H1 (cell line): ENCODE measurements at regions not wholly inside any gene's neighbourhood (a gene's known extent, or its start where the extent isn't known, plus 50 kb on each side); places are given as distances from the start of the nearest gene placed in this dataset.

Experiments used
- CTCF ChIA-PET: fragments of 300-600 bp; sonication (Branson Sonifier 250); formaldehyde crosslinking; loops from one replicate; lab custom pipeline; 2021; ENCODE audit not compliant: partially characterized antibody; lab: Charles Lee
- POLR2A ChIA-PET: fragments of 300-600 bp; sonication (Branson Sonifier 250); formaldehyde crosslinking; loops from one replicate; lab custom pipeline; 2021; ENCODE audit warnings: inconsistent platforms; ENCODE audit not compliant: partially characterized antibody; lab: Charles Lee
- DNase-seq, 2 experiments: peaks; one replicate each; pipeline versions ENCODE4 v3.0.0 to v3.0.0-alpha.2; 2010 to 2022; ENCODE audit warnings: low spot score in 2 of 2, low read depth in 1 of 2, mixed read lengths in 1 of 2
- FAIRE-seq: peaks from 2 replicates; lab custom pipeline; 2011; peaks lifted over from hg19 to GRCh38; lab: Jason Lieb, UNC
- H2AFZ ChIP-seq: 2 replicates; pipeline ENCODE4 v1.8.1; 2012; ENCODE audit warnings: low read length, inconsistent platforms
- H2AK5ac ChIP-seq: 2 replicates; pipeline ENCODE4 v1.6.1; 2013; ENCODE audit warnings: low read depth, low read length
- H2BK120ac ChIP-seq: replicated peaks from 2 replicates; pipeline ENCODE3; 2013; ENCODE audit warnings: low read depth, low read length, inconsistent platforms
- H2BK12ac ChIP-seq: 2 replicates; pipeline ENCODE4 v1.6.1; 2013; ENCODE audit warnings: low read depth, low read length
- H2BK15ac ChIP-seq: 2 replicates; pipeline ENCODE4 v1.6.1; 2013; ENCODE audit warnings: low read length
- H2BK20ac ChIP-seq: 2 replicates; pipeline ENCODE4 v1.6.1; 2013; ENCODE audit warnings: low read length
- H2BK5ac ChIP-seq: 2 replicates; pipeline ENCODE4 v1.6.1; 2013; ENCODE audit warnings: low read depth, low read length
- H3K14ac ChIP-seq: 2 replicates; pipeline ENCODE4 v1.6.1; 2013; ENCODE audit warnings: inconsistent platforms; ENCODE audit not compliant: insufficient read length
- H3K18ac ChIP-seq: 2 replicates; pipeline ENCODE4 v1.6.1; 2013; ENCODE audit warnings: low read length; ENCODE audit errors: extremely low read depth
- H3K23ac ChIP-seq: 2 replicates; pipeline ENCODE4 v1.6.1; 2013; ENCODE audit warnings: inconsistent platforms; ENCODE audit not compliant: insufficient read length
- H3K23me2 ChIP-seq: 2 replicates; pipeline ENCODE4 v1.6.1; 2013; ENCODE audit warnings: low read depth, low read length
- H3K27ac ChIP-seq: 2 replicates; pipeline ENCODE4 v1.6.1; 2011; ENCODE audit warnings: low read depth, low read length, inconsistent platforms
- H3K27me3 ChIP-seq, 4 experiments: replicated peaks in 1 of 4; 1 replicate in 1 of 4; 2 replicates in 3 of 4; pipeline versions ENCODE4 v1.6.1 to v1.8.1; 2011 to 2013; ENCODE audit warnings: low read length in 3 of 4, mild to moderate bottlenecking in 3 of 4, inconsistent platforms in 2 of 4, mixed read lengths in 2 of 4, moderate library complexity in 1 of 4; ENCODE audit not compliant: control insufficient read depth in 3 of 4, insufficient read depth in 3 of 4; ENCODE audit errors: extremely low read depth in 1 of 4
- H3K36me3 ChIP-seq, 4 experiments: 2 replicates each; pipeline versions ENCODE4 v1.6.1 to v1.8.1; 2011 to 2013; ENCODE audit warnings: mild to moderate bottlenecking in 4 of 4, low read length in 3 of 4, moderate library complexity in 2 of 4, control low read depth in 1 of 4, inconsistent platforms in 1 of 4; ENCODE audit not compliant: insufficient read depth in 4 of 4, control insufficient read depth in 2 of 4
- H3K4ac ChIP-seq: replicated peaks from 2 replicates; pipeline ENCODE3; 2013; ENCODE audit warnings: low read length, low read depth, mixed read lengths, inconsistent platforms; ENCODE audit not compliant: insufficient read length
- H3K4me1 ChIP-seq, 4 experiments: replicated peaks in 1 of 4; 1 replicate in 1 of 4; 2 replicates in 3 of 4; pipeline versions ENCODE4 v1.6.1 to v1.8.1; 2011 to 2013; ENCODE audit warnings: low read length in 3 of 4, inconsistent platforms in 2 of 4, mixed read lengths in 1 of 4; ENCODE audit not compliant: insufficient read depth in 4 of 4, control insufficient read depth in 3 of 4
- H3K4me2 ChIP-seq, 2 experiments: 2 replicates each; pipeline versions ENCODE4 v1.6.1 to v1.8.1; 2011 to 2013; ENCODE audit warnings: low read depth in 2 of 2, low read length in 2 of 2, control low read depth in 1 of 2, inconsistent platforms in 1 of 2, mild to moderate bottlenecking in 1 of 2; ENCODE audit not compliant: insufficient read depth in 1 of 2
- H3K4me3 ChIP-seq, 4 experiments: fragments of 200-600, 300-600 bp in 1 of 4; sonication (generic), shearing (Covaris generic), sonication (Bioruptor Twin) in 1 of 4; 2 replicates each; pipeline versions ENCODE4 v1.5.1 to v1.8.1; 2011 to 2016; ENCODE audit warnings: low read length in 4 of 4, low read depth in 3 of 4, control low read depth in 2 of 4, inconsistent platforms in 2 of 4, mild to moderate bottlenecking in 2 of 4, mixed read lengths in 1 of 4, moderate library complexity in 1 of 4; ENCODE audit not compliant: insufficient read depth in 2 of 4; ENCODE audit errors: extremely low read depth in 1 of 4
- H3K56ac ChIP-seq: replicated peaks from 2 replicates; pipeline ENCODE3; 2013; ENCODE audit warnings: low read depth, mild to moderate bottlenecking, mixed read lengths, low read length, inconsistent platforms; ENCODE audit not compliant: insufficient read length
- H3K79me1 ChIP-seq: 2 replicates; pipeline ENCODE4 v1.6.1; 2013; ENCODE audit warnings: low read depth, low read length, control low read depth
- H3K79me2 ChIP-seq, 2 experiments: 2 replicates each; pipeline versions ENCODE4 v1.6.1 to v1.8.1; 2012 to 2013; ENCODE audit warnings: low read length in 2 of 2, mild to moderate bottlenecking in 2 of 2, inconsistent platforms in 1 of 2; ENCODE audit not compliant: insufficient read depth in 2 of 2, control insufficient read depth in 1 of 2
- H3K9ac ChIP-seq, 4 experiments: replicated peaks in 1 of 4; 1 replicate in 1 of 4; 2 replicates in 3 of 4; pipeline versions ENCODE4 v1.6.1 to v1.8.1; 2011 to 2013; ENCODE audit warnings: low read depth in 3 of 4, low read length in 3 of 4, control low read depth in 2 of 4, mild to moderate bottlenecking in 2 of 4, moderate library complexity in 2 of 4, inconsistent platforms in 1 of 4; ENCODE audit errors: extremely low read depth in 1 of 4
- H3K9me3 ChIP-seq, 2 experiments: 2 replicates each; pipeline versions ENCODE4 v1.6.1 to v1.8.1; 2012 to 2013; ENCODE audit warnings: mild to moderate bottlenecking in 2 of 2, moderate library complexity in 2 of 2, control low read depth in 1 of 2, inconsistent platforms in 1 of 2, low read depth in 1 of 2, low read length in 1 of 2, mixed read lengths in 1 of 2; ENCODE audit not compliant: insufficient read depth in 2 of 2
- H4K20me1 ChIP-seq, 2 experiments: replicated peaks in 1 of 2; 2 replicates each; pipeline versions ENCODE3 to v1.8.1; 2011 to 2013; ENCODE audit warnings: inconsistent platforms in 2 of 2, low read length in 2 of 2, mild to moderate bottlenecking in 1 of 2; ENCODE audit not compliant: insufficient read depth in 2 of 2, control insufficient read depth in 1 of 2
- H4K5ac ChIP-seq: 2 replicates; pipeline ENCODE4 v1.6.1; 2013; ENCODE audit warnings: low read length, low read depth, mixed read lengths, inconsistent platforms; ENCODE audit not compliant: insufficient read length
- H4K8ac ChIP-seq: 2 replicates; pipeline ENCODE4 v1.8.0; 2013; ENCODE audit warnings: mild to moderate bottlenecking, moderate library complexity, low read length, inconsistent platforms; ENCODE audit not compliant: insufficient read depth; ENCODE audit errors: extremely low read depth
- H4K91ac ChIP-seq: replicated peaks from 2 replicates; pipeline ENCODE3; 2013; ENCODE audit warnings: low read length, mixed read lengths, inconsistent platforms; ENCODE audit not compliant: insufficient read length
- CEBPB ChIP-seq: IDR thresholded peaks from 2 replicates; pipeline ENCODE4 v1.6.1; 2012; ENCODE audit warnings: low read depth, low read length
- HDAC6 ChIP-seq: IDR thresholded peaks from one replicate; pipeline ENCODE4 v1.7.1; 2012; ENCODE audit warnings: low read depth, mild to moderate bottlenecking, inconsistent platforms, low read length, moderate library complexity
- KDM5A ChIP-seq: fragments of 200-600 bp; IDR thresholded peaks from 2 replicates; pipeline ENCODE4 v1.7.1; 2012; ENCODE audit warnings: mild to moderate bottlenecking, low read length, inconsistent platforms, mixed read lengths
- MAFK ChIP-seq: IDR thresholded peaks from 2 replicates; pipeline ENCODE4 v1.6.1; 2012; ENCODE audit warnings: low read depth, mild to moderate bottlenecking, improper control_type of control experiment, low read length
- POU5F1 ChIP-seq: IDR thresholded peaks from 2 replicates; pipeline ENCODE4 v1.6.1; 2011; ENCODE audit warnings: low read depth, mild to moderate bottlenecking, low read length, moderate library complexity
- RBBP5 ChIP-seq: IDR thresholded peaks from 2 replicates; pipeline ENCODE4 v1.7.1; 2012; ENCODE audit warnings: low read depth, mild to moderate bottlenecking, inconsistent platforms, low read length, moderate library complexity, borderline replicate concordance
- SIRT6 ChIP-seq: IDR thresholded peaks from one replicate; pipeline ENCODE4 v1.7.1; 2012; ENCODE audit warnings: low read length, inconsistent platforms
- ZNF274 ChIP-seq: IDR thresholded peaks from 2 replicates; pipeline ENCODE4 v1.7.0; 2012; ENCODE audit warnings: low read length, borderline replicate concordance; ENCODE audit errors: extremely low read depth
- WGBS, 2 experiments: shearing (Covaris generic) in 1 of 2; methylation state at CpG; one replicate each; pipeline versions ENCODE4 v1.1.6 to v1.1.7; 2013 to 2015; ENCODE audit warnings: low lambda C conversion rate in 2 of 2, mixed read lengths in 2 of 2, inconsistent platforms in 1 of 2, low coverage in 1 of 2, missing lambda C conversion rate in 1 of 2; ENCODE audit not compliant: insufficient replicate concordance in 2 of 2, insufficient coverage in 1 of 2, insufficient read length in 1 of 2; ENCODE audit errors: extremely low coverage in 1 of 2, missing lambda C conversion rate in 1 of 2; 5-methylcytosine and 5-hydroxymethylcytosine counted together
- TF ChIP-seq, protein P1 (sequence below): IDR thresholded peaks from 2 replicates; pipeline ENCODE4 v1.6.1; 2012; ENCODE audit warnings: inconsistent platforms
- TF ChIP-seq, protein P2 (sequence below): IDR thresholded peaks from 2 replicates; pipeline ENCODE4 v1.6.1; 2012; ENCODE audit warnings: low read length, inconsistent platforms
- TF ChIP-seq, protein P3 (sequence below), 3 experiments: IDR thresholded peaks; 1 replicate in 2 of 3; 2 replicates in 1 of 3; pipeline versions ENCODE4 v1.5.1 to v1.6.1; 2011; ENCODE audit warnings: low read length in 3 of 3, mild to moderate bottlenecking in 3 of 3, inconsistent platforms in 2 of 3, low read depth in 1 of 3, moderate library complexity in 1 of 3; ENCODE audit not compliant: insufficient read depth in 1 of 3; ENCODE audit errors: control extremely low read depth in 1 of 3

DNA sequence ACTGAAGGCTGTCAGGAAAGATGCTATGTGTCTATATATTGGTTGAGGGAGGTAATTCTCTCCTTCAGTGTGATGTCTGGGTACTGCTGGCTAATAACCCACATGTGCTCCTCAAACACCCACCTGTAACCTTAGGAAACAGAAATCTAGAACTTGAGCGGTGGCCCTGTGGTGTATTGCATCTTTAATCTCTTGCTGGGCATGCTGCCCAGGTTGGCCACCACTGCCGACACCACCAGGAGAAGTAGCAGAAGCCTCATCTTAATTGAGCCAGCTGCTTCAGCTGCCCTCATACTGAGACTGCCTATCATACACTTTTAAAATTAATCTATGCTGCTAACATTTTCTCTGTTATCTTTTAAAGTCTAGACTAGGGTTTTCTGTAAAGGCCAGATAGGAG, 103.5 kb upstream of the C5orf63 start:
- H3K18ac ChIP-seq, result no peak overlapping the region
- H3K36me3 ChIP-seq, result no peaks in the 10 kb centered on the region
- ChIA-PET CTCF (no interaction called here), POLR2A (no interaction called here)
- no peaks in the 10 kb centered on the region for H3K79me2 ChIP-seq
- H2BK120ac ChIP-seq, result no peak overlapping the region
- H4K20me1 ChIP-seq, result no peaks in the 10 kb centered on the region
- H3K23ac ChIP-seq, result no peak overlapping the region
- H4K8ac ChIP-seq, result no peak overlapping the region
- H3K9ac ChIP-seq, result no peak overlapping the region
- H2BK20ac ChIP-seq, result no peak overlapping the region
- H2AFZ ChIP-seq, result no peak overlapping the region
- no peak overlapping the region for H3K27ac ChIP-seq
- no peaks in the 10 kb centered on the region for H3K23me2 ChIP-seq
- DNase-seq (no peak), FAIRE-seq (no peak)
- no peak overlapping the region for H2BK12ac ChIP-seq
- no peak overlapping the region for H4K91ac ChIP-seq
- H2AK5ac ChIP-seq, result no peak overlapping the region
- no peak overlapping the region for H3K4me2 ChIP-seq
- H4K5ac ChIP-seq, result no peak overlapping the region
- peaks cover 4 to 6% of the 10 kb centered on the region in 2 experiments; a peak in 3 of 4 replicates for H3K9me3 ChIP-seq
- no peak overlapping the region for H3K4ac ChIP-seq
- H3K56ac ChIP-seq, result no peak overlapping the region
- H3K14ac ChIP-seq, result no peak overlapping the region
- no peak overlapping the region for H2BK15ac ChIP-seq
- no peaks in the 10 kb centered on the region for H3K79me1 ChIP-seq
- 96% methylated on average over 2 of the region's 2 CpGs; no CpG with 5 or more reads in 1 of the 2 experiments for WGBS, 2 experiments
- H2BK5ac ChIP-seq, result no peak overlapping the region
- H3K4me1 ChIP-seq, result no peaks in the 10 kb centered on the region
- H3K27me3 ChIP-seq, result no peaks in the 10 kb centered on the region
- H3K4me3 ChIP-seq, result no peak overlapping the region
- TF ChIP-seq SIRT6, result no peak
- no peak for TF ChIP-seq CEBPB
- TF ChIP-seq, protein P1, sequence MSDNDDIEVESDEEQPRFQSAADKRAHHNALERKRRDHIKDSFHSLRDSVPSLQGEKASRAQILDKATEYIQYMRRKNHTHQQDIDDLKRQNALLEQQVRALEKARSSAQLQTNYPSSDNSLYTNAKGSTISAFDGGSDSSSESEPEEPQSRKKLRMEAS, result no peak
- no peak for TF ChIP-seq HDAC6
- no peak for TF ChIP-seq POU5F1
- TF ChIP-seq RBBP5, result no peak
- no peak for TF ChIP-seq ZNF274
- TF ChIP-seq, protein P2, sequence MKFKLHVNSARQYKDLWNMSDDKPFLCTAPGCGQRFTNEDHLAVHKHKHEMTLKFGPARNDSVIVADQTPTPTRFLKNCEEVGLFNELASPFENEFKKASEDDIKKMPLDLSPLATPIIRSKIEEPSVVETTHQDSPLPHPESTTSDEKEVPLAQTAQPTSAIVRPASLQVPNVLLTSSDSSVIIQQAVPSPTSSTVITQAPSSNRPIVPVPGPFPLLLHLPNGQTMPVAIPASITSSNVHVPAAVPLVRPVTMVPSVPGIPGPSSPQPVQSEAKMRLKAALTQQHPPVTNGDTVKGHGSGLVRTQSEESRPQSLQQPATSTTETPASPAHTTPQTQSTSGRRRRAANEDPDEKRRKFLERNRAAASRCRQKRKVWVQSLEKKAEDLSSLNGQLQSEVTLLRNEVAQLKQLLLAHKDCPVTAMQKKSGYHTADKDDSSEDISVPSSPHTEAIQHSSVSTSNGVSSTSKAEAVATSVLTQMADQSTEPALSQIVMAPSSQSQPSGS, result no peak
- TF ChIP-seq MAFK, result no peak
- TF ChIP-seq, protein P3, sequence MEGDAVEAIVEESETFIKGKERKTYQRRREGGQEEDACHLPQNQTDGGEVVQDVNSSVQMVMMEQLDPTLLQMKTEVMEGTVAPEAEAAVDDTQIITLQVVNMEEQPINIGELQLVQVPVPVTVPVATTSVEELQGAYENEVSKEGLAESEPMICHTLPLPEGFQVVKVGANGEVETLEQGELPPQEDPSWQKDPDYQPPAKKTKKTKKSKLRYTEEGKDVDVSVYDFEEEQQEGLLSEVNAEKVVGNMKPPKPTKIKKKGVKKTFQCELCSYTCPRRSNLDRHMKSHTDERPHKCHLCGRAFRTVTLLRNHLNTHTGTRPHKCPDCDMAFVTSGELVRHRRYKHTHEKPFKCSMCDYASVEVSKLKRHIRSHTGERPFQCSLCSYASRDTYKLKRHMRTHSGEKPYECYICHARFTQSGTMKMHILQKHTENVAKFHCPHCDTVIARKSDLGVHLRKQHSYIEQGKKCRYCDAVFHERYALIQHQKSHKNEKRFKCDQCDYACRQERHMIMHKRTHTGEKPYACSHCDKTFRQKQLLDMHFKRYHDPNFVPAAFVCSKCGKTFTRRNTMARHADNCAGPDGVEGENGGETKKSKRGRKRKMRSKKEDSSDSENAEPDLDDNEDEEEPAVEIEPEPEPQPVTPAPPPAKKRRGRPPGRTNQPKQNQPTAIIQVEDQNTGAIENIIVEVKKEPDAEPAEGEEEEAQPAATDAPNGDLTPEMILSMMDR (IDR thresholded peaks at IDR 0.05; ENCODE audit: control extremely low read depth in 1 of 3, insufficient read depth in 1 of 3, low read depth in 1 of 3, low read length in 3 of 3), result no peak
- TF ChIP-seq KDM5A, result no peak
